ENCODE measurements at regions not wholly inside any gene's neighbourhood (a gene's known extent, or its start where the extent isn't known, plus 50 kb on each side); places are given as distances from the start of the nearest gene placed in this dataset.

GRCh38 chr7:155886391-155887173 lies 74.3 kb upstream of the SHH start:
- TF ChIP-seq GATA3 (IDR thresholded peaks at IDR 0.05; ENCODE audit: low read depth, low read length), result no peak
- no peak for TF ChIP-seq GATA2 (IDR thresholded peaks at IDR 0.05; ENCODE audit: low read depth, low read length)

Data from SH-SY5Y (cell line).